ENCODE measurements at regions not wholly inside any gene's neighbourhood (a gene's known extent, or its start where the extent isn't known, plus 50 kb on each side); places are given as distances from the start of the nearest gene placed in this dataset.

GRCh38 chr5:105392122-105392709, 1829.6 kb upstream of the NUDT12 start:
- no peak for DNase-seq (ENCODE audit: low read depth, low spot score)
- no peak overlapping the region for H3K27ac ChIP-seq

GRCh38 chr5:105380126-105380525, 1817.5 kb upstream of the NUDT12 start:
- no peak overlapping the region for H3K27ac ChIP-seq
- DNase-seq (ENCODE audit: low read depth, low spot score), result no peak

- DNase-seq (ENCODE audit: low read depth, low spot score), result no peak
- H3K27ac ChIP-seq, result no peak overlapping the region
Observed at GRCh38 chr5:105371169-105371568, 1808.6 kb upstream of the NUDT12 start.

- no peak overlapping the region for H3K27ac ChIP-seq
- DNase-seq (ENCODE audit: low read depth, low spot score), result no peak
Observed at GRCh38 chr5:105350486-105351140, 1788.0 kb upstream of the NUDT12 start.

GRCh38 chr5:105331558-105331957, 1769.0 kb upstream of the NUDT12 start:
- H3K27ac ChIP-seq, result no peak overlapping the region
- no peak for DNase-seq (ENCODE audit: low read depth, low spot score)

- H3K27ac ChIP-seq, result no peak overlapping the region
- no peak for DNase-seq (ENCODE audit: low read depth, low spot score)
Observed at GRCh38 chr5:105330185-105330584, 1767.6 kb upstream of the NUDT12 start.

- no peak for DNase-seq (ENCODE audit: low read depth, low spot score)
- H3K27ac ChIP-seq, result no peak overlapping the region
Observed at GRCh38 chr5:105304859-105305258, 1742.3 kb upstream of the NUDT12 start.

- H3K27ac ChIP-seq, result no peak overlapping the region
- DNase-seq (ENCODE audit: low read depth, low spot score), result no peak
Observed at GRCh38 chr5:105288946-105289345, 1726.4 kb upstream of the NUDT12 start.

GRCh38 chr5:105283134-105283533, 1720.5 kb upstream of the NUDT12 start:
- H3K27ac ChIP-seq, result no peak overlapping the region
- no peak for DNase-seq (ENCODE audit: low read depth, low spot score)

- DNase-seq (ENCODE audit: low read depth, low spot score), result no peak
- H3K27ac ChIP-seq, result no peak overlapping the region
Observed at GRCh38 chr5:105274079-105274478, 1711.5 kb upstream of the NUDT12 start.

GRCh38 chr5:105263515-105263914, 1700.9 kb upstream of the NUDT12 start:
- no peak for DNase-seq (ENCODE audit: low read depth, low spot score)
- H3K27ac ChIP-seq, result no peak overlapping the region

GRCh38 chr5:105259581-105260217, 1697.1 kb upstream of the NUDT12 start:
- DNase-seq (ENCODE audit: low read depth, low spot score), result no peak
- no peak overlapping the region for H3K27ac ChIP-seq

GRCh38 chr5:105238561-105238960, 1676.0 kb upstream of the NUDT12 start:
- no peak overlapping the region for H3K27ac ChIP-seq
- DNase-seq (ENCODE audit: low read depth, low spot score), result no peak

- H3K27ac ChIP-seq, result no peak overlapping the region
- DNase-seq (ENCODE audit: low read depth, low spot score), result no peak
Observed at GRCh38 chr5:105230516-105231157, 1668.0 kb upstream of the NUDT12 start.

- H3K27ac ChIP-seq, result no peak overlapping the region
- no peak for DNase-seq (ENCODE audit: low read depth, low spot score)
Observed at GRCh38 chr5:105218018-105218417, 1655.4 kb upstream of the NUDT12 start.

GRCh38 chr5:105213078-105213477, 1650.5 kb upstream of the NUDT12 start:
- no peak overlapping the region for H3K27ac ChIP-seq
- no peak for DNase-seq (ENCODE audit: low read depth, low spot score)

GRCh38 chr5:105207066-105207465, 1644.5 kb upstream of the NUDT12 start:
- H3K27ac ChIP-seq, result no peak overlapping the region
- DNase-seq (ENCODE audit: low read depth, low spot score), result no peak

- no peak overlapping the region for H3K27ac ChIP-seq
- no peak for DNase-seq (ENCODE audit: low read depth, low spot score)
Observed at GRCh38 chr5:105197531-105197930, 1634.9 kb upstream of the NUDT12 start.

- H3K27ac ChIP-seq, result no peak overlapping the region
- no peak for DNase-seq (ENCODE audit: low read depth, low spot score)
Observed at GRCh38 chr5:105195765-105196164, 1633.2 kb upstream of the NUDT12 start.

- H3K27ac ChIP-seq, result no peak overlapping the region
- no peak for DNase-seq (ENCODE audit: low read depth, low spot score)
Observed at GRCh38 chr5:105172918-105173317, 1610.3 kb upstream of the NUDT12 start.

GRCh38 chr5:105168806-105169205, 1606.2 kb upstream of the NUDT12 start:
- no peak for DNase-seq (ENCODE audit: low read depth, low spot score)
- H3K27ac ChIP-seq, result no peak overlapping the region
